Esophagus muscularis mucosa (tissue), 3 donors: ENCODE measurements at regions not wholly inside any gene's neighbourhood (a gene's known extent, or its start where the extent isn't known, plus 50 kb on each side); places are given as distances from the start of the nearest gene placed in this dataset.

Experiments
- CTCF ChIP-seq, 3 experiments: fragments of 200-600 bp in 2 of 3; fragments of 450-650 bp in 1 of 3; sonication (generic) in 2 of 3; IDR thresholded peaks; one replicate each; pipeline ENCODE4 v1.5.1; 2017 to 2019; ENCODE audit warnings: antibody characterized with exemption in 3 of 3, mild to moderate bottlenecking in 2 of 3, moderate library complexity in 1 of 3
- POLR2A ChIP-seq: fragments of 450-650 bp; IDR thresholded peaks from one replicate; pipeline ENCODE4 v1.6.1; 2017; ENCODE audit warnings: antibody characterized with exemption, moderate library complexity, mild to moderate bottlenecking, low read depth
- POLR2AphosphoS5 ChIP-seq, 2 donors: sonication (generic); formaldehyde crosslinking; IDR thresholded peaks; one replicate each; pipeline ENCODE4 v1.6.1; 2017; ENCODE audit warnings: antibody characterized with exemption in 2 of 2

GRCh38 chr17:53387745-53388144, 435.0 kb upstream of the KIF2B start:
- TF ChIP-seq CTCF (IDR thresholded peaks at IDR 0.05) (no peak), POLR2A (no peak), POLR2AphosphoS5 (IDR thresholded peaks at IDR 0.05) (no peak)
